Activated T-cell treated with anti-CD3 and anti-CD28 coated beads, Interleukin-2, amount 50 U/mL, for 48 hours (primary cell): ENCODE measurements at regions not wholly inside any gene's neighbourhood (a gene's known extent, or its start where the extent isn't known, plus 50 kb on each side); places are given as distances from the start of the nearest gene placed in this dataset.
"Not testable (repeated sequence)": the region's sequence is repeated elsewhere in the genome, so short reads cannot be mapped to it uniquely, and the experiment has no call there.

ENCODE experiments used
- DNase-seq, 2 experiments: peaks; one replicate each; pipeline ENCODE4 v3.0.0-alpha.2; 2020

- no peak for DNase-seq
These were observed 141.0 kb upstream of the BNIP2 start for GRCh38 chr15:59830098-59830497.

GRCh38 chr15:59828861-59829260 is 139.7 kb upstream of the BNIP2 start:
- no peak for DNase-seq

- no peak for DNase-seq
These were observed 139.1 kb upstream of the BNIP2 start for GRCh38 chr15:59828263-59828662.

GRCh38 chr15:59825901-59826300 is 136.8 kb upstream of the BNIP2 start:
- no peak for DNase-seq

DNA sequence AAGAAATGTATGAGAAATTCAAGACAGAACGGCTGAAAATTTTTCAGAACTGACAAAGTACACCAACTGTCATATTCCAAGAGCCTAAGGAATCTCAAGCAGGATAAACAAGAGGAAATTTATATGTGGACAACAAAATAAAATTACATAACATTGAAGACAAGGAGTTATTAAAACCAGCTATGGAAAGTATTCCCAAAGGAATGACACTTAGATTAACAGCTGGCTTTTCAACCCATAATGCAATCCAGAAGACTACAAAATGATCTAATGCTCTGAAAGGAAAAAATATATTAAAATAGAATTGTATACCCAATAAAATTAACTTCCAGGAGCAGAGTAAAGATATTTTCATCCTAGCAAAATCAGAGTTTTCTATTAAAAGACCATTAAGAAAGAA is 132.2 kb upstream of the BNIP2 start:
- DNase-seq = no peak

DNA sequence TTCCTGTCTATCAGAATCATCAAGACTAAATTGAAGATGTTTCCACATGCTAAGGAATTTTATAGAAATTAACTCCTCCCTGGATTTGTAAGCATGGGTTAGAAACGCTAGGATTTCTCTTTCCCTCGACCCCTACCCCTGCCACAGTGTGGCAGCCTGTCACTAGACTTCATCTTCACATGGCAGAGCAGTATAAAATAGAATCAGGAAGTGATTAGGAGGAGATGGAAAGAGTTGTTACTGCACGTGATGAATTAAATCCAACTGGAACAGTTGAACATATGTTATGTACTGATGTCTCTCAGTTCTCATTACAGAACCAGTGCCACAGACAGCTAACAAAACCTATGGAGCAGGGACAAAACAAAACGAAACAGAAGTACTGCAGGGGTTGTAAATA is 130.0 kb upstream of the BNIP2 start:
- DNase-seq = no peak

- no peak for DNase-seq
These were observed 129.2 kb upstream of the BNIP2 start for GRCh38 chr15:59818336-59818735.

DNA sequence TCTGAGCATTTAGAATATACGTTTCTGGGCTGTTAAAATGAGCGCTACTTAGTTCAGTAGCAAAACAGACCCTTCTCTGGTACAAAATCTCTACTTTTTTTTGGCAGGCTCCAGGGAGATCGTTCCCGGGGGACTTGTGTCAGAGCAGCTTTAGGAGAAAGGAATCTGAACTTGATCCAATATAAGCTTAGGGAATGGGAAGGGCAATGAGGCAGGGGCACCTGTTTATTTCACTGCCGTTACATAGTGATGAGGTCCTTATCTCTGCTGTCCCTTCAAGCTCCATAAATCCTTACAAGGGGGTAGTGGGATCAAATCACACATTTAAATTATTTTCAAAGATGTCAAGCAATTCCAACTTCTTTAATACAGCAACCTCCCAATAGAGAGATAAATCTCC is 128.7 kb upstream of the BNIP2 start:
- no peak for DNase-seq

GRCh38 chr15:59817053-59817452 is 127.9 kb upstream of the BNIP2 start:
- DNase-seq = no peak

DNA sequence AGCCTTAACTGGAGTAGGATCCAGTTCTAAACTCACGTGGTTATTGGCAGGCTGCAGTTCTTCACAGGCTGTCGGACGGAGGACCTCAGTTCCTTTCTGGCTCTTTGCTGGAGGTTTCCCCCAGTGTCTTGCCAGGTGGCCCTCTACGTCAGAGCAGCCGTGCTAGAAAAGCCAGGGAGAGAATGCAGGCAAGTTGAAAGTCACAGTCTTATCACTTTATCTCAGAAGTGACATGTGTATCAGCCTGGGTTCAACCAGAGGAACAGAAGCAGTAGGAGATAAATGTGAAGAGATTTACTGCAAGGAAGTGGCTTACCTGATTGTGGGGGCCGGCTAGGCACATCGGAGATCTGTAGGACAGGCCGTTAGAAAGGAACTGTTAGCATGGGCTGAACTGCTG is 125.3 kb upstream of the BNIP2 start:
- no peak for DNase-seq

- no peak for DNase-seq
These were observed 123.8 kb upstream of the BNIP2 start for GRCh38 chr15:59812889-59813288.

GRCh38 chr15:59812250-59812870 is 123.2 kb upstream of the BNIP2 start:
- no peak for DNase-seq

DNA sequence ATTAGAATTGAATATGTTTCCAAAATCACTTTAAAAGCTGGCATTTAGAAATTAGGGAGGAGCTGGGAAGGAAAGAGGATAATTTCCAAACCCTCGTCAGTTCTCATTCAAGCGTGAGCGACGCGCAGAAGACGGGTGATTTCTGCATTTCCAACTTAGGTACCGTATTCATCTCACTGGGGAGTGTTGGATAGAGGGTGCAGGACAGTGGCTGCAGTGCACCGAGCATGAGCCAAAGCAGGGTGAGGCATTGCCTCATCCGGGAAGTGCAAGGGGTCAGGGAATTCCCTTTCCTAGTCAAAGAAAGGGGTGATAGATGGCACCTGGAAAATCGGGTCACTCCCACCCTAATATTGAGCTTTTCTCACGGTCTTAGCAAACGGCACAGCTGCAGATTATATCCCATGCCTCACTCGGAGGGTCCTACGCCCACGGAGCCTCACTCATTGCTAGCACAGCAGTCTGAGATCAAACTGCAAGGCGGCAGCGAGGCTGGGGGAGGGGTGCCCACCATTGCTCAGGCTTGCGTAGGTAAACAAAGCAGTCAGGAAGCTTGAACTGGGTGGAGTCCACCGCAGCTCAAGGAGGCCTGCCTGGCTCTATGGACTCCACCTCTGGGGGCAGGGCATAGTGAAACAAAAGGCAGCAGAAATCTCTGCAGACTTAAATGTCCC is 114.3 kb upstream of the BNIP2 start:
- peak; percentile 58 to 68 for DNase-seq

DNA sequence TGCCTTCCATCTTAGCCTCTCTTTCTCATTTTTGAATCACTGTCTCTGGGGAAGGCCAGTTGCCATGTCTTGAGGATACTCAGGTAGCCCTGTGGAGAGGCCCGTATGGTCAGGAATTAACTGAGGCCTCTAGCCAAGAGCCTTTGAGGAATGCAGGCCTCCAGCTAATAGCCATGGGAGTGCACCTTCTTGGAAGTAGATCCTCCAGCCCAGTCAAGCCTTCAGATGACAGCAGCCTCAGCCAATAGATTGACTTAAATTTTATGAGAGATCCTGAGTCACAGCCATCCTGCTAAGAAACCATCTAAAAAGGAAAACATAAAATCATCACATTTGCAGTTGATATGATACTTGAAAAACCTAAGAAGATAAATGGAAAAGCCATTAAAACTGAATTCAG is 112.5 kb upstream of the BNIP2 start:
- no peak for DNase-seq

DNA sequence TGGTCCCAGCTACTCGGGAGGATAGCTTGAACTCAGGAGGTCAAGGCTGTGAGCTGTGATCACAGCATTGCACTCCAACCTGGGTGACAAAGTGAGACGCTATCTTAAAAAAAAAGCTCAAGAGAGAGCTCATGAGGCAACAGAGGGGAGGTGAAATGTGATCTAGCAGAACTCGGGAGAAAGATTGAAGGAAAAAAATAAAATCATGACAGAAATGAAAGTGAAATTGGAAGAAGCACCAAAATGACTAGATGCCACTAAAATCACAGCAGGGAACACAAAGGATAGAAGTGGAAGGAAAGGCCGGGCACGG is 109.4 kb upstream of the BNIP2 start:
- no peak for DNase-seq

DNA sequence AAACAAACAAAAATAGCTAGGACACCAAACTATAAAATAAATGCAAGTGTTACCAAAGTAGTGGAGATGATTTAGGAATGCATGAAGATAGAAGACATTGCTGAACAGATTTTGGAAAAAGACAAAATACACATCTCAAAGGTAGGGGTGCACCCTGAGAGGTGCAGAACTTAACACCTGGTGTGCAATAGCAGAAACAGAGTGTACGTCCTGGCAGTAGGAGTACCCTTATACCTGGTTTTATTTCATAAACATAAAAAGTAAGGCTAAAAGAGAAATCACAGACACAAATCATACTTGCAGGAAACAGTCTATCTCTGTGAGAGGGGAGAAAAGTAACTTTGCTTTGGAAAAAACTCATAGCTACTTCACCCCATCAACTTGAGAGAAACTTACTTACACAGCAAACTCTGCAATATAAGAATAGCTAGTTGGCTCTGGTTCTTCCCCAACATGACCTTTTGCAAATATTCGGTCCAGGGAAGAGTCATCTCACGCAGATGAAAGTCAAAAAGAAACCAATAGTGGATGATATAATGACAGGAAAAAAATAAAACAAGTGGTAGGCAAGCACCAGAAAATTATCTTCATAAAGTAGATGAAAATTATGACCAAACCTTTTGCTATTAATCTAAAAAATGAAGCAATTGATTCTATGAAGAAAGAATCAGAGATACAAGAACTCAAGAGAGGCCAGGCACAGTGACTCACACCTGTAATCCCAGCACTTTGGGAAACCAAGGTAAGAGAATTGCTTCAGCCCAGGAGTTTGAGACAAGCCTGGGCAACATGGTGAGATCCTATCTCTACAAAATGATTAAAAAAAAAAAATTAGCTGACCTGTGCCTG is 108.9 kb upstream of the BNIP2 start:
- DNase-seq = no peak

DNA sequence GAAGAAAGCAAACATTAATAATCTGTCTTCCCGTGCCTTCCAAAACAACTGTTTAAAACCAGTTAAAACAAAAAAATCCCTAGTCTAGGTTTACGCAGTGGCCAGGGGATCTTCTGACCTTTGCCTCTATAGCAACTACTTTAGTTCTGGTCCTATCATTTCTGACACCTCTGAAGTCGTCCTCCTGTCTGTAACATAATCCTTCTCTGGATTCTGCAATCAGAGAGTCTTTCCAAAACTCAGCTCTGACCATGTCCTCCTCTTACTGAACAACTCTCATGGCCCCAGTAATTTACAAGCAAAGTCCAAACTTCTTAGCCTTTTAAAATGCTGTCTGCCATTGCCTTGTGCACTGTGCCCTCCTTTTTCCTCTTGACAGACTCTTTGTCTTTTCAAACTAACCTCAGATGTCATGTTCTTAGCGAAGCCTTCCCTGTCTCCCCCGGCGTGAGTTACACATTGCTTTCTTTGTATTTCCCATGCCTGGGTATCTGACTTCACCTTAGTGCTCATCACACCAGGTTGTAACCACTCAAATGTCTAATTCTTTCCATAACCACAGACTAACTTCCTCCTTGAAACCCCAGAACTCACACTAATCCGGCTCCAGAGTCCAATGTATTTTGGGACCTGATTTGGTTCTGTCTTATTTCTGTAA is 105.2 kb upstream of the BNIP2 start:
- no peak for DNase-seq

GRCh38 chr15:59792359-59792758 is 103.2 kb upstream of the BNIP2 start:
- no peak for DNase-seq

- DNase-seq = no peak
These were observed 102.6 kb upstream of the BNIP2 start for GRCh38 chr15:59791755-59792154.

GRCh38 chr15:59791079-59791478 is 102.0 kb upstream of the BNIP2 start:
- DNase-seq = no peak

- not testable (repeated sequence) for DNase-seq
These were observed 97.3 kb upstream of the BNIP2 start for GRCh38 chr15:59786466-59786865.

GRCh38 chr15:59785981-59786380 is 96.9 kb upstream of the BNIP2 start:
- DNase-seq = not testable (repeated sequence)

GRCh38 chr15:59783774-59784520 is 94.8 kb upstream of the BNIP2 start:
- not testable (repeated sequence) for DNase-seq
